BE2C (cell line): ENCODE measurements at regions not wholly inside any gene's neighbourhood (a gene's known extent, or its start where the extent isn't known, plus 50 kb on each side); places are given as distances from the start of the nearest gene placed in this dataset.

Experiments
- DNase-seq: peaks from one replicate; pipeline ENCODE4 v3.0.0-alpha.2; 2020
- H3K27me3 ChIP-seq: fragments of 250-450 bp; sonication (Bioruptor Pico); 2 replicates; pipeline ENCODE4 v1.5.1; 2020; ENCODE audit warnings: mild to moderate bottlenecking
- H3K36me3 ChIP-seq: fragments of 250-450 bp; sonication (Bioruptor Pico); 2 replicates; pipeline ENCODE4 v1.5.1; 2020; ENCODE audit warnings: mild to moderate bottlenecking
- H3K4me1 ChIP-seq: fragments of 250-450 bp; sonication (Bioruptor Pico); 2 replicates; pipeline ENCODE4 v1.5.1; 2020
- H3K4me3 ChIP-seq: 2 replicates; pipeline ENCODE4 v1.5.1; 2011; ENCODE audit warnings: low read depth, low read length
- H3K9me3 ChIP-seq: fragments of 250-450 bp; sonication (Bioruptor Pico); 2 replicates; pipeline ENCODE4 v1.5.1; 2020
- TF ChIP-seq, protein P1 (sequence below): IDR thresholded peaks from 2 replicates; pipeline ENCODE4 v1.5.1; 2012; ENCODE audit warnings: mild to moderate bottlenecking, low read depth, low read length

DNA sequence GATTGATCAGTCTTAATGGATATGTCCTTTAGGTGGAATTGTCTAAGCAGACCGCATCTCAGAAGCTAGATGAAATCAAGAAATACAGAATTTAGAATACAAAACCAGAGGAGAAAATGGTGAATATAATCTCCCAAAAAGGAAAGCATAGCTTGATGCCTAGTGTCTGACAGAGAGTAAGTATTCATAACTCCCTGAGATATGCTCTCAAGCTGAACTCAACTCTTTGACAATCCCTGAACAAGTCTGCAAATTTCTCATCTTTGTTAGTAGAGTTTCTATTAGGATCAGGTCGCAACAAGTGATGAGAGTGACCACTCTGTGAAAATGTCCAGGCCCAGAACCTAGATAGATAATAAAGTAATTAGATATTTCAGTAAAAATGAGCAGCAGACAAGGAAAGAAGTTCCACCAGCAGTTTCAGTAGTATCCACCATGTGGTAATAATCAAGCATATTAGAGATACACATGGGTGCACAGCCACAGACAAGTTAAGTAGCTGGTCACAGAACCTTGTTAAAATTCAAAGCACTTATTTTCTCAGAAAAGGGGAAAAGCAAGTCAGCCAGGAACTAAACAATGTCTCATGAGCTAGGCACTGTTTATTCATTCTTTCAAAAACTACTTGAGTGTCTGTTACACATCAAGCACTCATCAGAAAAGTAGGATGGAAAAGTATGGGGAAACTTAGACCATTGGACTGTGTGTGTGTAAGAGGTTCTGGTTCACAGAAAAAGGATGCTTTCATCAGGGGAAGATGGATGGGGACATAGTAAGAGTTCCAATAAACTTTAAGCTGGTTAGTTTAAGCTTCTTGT lies 481.5 kb upstream of the TUSC1 start:
- Histone ChIP-seq H3K27me3 (no peaks in the 10 kb centered on the region), H3K4me3 (no peak overlapping the region), H3K36me3 (no peaks in the 10 kb centered on the region), H3K9me3 (no peaks in the 10 kb centered on the region), H3K4me1 (peaks cover 18% of the 10 kb centered on the region)
- peak; percentile 27 for DNase-seq
- TF ChIP-seq, protein P1, sequence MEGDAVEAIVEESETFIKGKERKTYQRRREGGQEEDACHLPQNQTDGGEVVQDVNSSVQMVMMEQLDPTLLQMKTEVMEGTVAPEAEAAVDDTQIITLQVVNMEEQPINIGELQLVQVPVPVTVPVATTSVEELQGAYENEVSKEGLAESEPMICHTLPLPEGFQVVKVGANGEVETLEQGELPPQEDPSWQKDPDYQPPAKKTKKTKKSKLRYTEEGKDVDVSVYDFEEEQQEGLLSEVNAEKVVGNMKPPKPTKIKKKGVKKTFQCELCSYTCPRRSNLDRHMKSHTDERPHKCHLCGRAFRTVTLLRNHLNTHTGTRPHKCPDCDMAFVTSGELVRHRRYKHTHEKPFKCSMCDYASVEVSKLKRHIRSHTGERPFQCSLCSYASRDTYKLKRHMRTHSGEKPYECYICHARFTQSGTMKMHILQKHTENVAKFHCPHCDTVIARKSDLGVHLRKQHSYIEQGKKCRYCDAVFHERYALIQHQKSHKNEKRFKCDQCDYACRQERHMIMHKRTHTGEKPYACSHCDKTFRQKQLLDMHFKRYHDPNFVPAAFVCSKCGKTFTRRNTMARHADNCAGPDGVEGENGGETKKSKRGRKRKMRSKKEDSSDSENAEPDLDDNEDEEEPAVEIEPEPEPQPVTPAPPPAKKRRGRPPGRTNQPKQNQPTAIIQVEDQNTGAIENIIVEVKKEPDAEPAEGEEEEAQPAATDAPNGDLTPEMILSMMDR = no peak

- Histone ChIP-seq H3K27me3 (no peaks in the 10 kb centered on the region), H3K9me3 (no peaks in the 10 kb centered on the region), H3K36me3 (no peaks in the 10 kb centered on the region), H3K4me3 (no peak overlapping the region), H3K4me1 (peaks cover 18% of the 10 kb centered on the region)
- TF ChIP-seq, protein P1 = no peak
- no peak for DNase-seq
These were observed 480.4 kb upstream of the TUSC1 start for GRCh38 chr9:26158631-26159150.

DNA sequence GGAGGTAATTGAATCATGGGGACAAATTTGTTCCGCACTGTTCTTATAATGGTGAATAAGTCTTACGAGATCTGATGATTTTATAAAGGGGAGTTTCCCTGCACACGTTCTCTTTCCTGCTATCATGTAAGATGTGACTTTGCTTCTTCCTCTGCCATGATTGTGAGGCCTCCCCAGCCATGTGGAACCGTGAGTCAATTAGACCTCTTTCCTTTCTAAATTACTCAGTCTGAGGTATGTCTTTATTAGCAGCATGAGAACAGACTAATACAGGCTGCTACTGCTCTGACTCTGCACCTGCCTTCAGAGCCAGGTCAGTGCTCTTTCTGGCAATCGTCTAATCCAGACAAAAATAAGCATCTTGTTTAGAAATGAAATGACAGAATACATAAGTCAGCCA lies 479.2 kb upstream of the TUSC1 start:
- peak; percentile 28 for DNase-seq
- Histone ChIP-seq H3K27me3 (no peaks in the 10 kb centered on the region), H3K4me1 (peaks cover 18% of the 10 kb centered on the region), H3K4me3 (no peak overlapping the region), H3K36me3 (no peaks in the 10 kb centered on the region), H3K9me3 (no peaks in the 10 kb centered on the region)
- TF ChIP-seq, protein P1 = no peak

GRCh38 chr9:26152350-26152749 lies 474.1 kb upstream of the TUSC1 start:
- TF ChIP-seq, protein P1 = no peak
- DNase-seq = no peak
- Histone ChIP-seq H3K36me3 (no peaks in the 10 kb centered on the region), H3K9me3 (no peaks in the 10 kb centered on the region), H3K4me3 (no peak overlapping the region), H3K27me3 (no peaks in the 10 kb centered on the region), H3K4me1 (no peaks in the 10 kb centered on the region)

GRCh38 chr9:26148128-26148527 lies 469.9 kb upstream of the TUSC1 start:
- no peak for DNase-seq
- TF ChIP-seq, protein P1 = no peak
- H3K9me3 ChIP-seq = no peaks in the 10 kb centered on the region
- no peaks in the 10 kb centered on the region for H3K4me1 ChIP-seq
- no peaks in the 10 kb centered on the region for H3K27me3 ChIP-seq
- H3K36me3 ChIP-seq = no peaks in the 10 kb centered on the region
- H3K4me3 ChIP-seq = no peak overlapping the region

DNA sequence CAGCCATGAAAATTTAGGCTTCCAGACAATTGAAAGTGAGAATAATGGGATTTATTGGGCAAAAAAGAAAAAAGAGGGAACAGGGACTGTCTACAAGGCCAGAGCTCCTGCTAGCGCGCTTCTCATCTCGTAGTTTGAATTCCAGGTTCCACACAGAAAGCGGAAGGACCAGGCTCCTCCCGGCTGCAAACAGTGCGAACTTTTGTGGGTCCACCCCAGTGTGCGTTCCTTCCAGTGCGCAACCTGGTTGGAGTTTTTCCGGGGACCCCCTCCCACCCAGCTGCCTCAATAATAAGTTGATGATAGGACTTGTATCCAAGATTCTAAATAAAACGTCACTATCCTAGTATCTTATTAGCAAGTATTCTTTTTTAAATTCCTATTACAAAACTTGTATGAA lies 467.7 kb upstream of the TUSC1 start:
- TF ChIP-seq, protein P1 = no peak
- Histone ChIP-seq H3K4me1 (no peaks in the 10 kb centered on the region), H3K9me3 (no peaks in the 10 kb centered on the region), H3K4me3 (no peak overlapping the region), H3K36me3 (no peaks in the 10 kb centered on the region), H3K27me3 (no peaks in the 10 kb centered on the region)
- no peak for DNase-seq
